Gastrocnemius medialis (tissue), 4 donors: ENCODE measurements at regions not wholly inside any gene's neighbourhood (a gene's known extent, or its start where the extent isn't known, plus 50 kb on each side); places are given as distances from the start of the nearest gene placed in this dataset.

Experiments
- CTCF ChIP-seq, 5 experiments: fragments of 450-650 bp in 3 of 5; fragments of 200-600 bp in 2 of 5; sonication (generic) in 2 of 5; IDR thresholded peaks in 4 of 5; conservative IDR thresholded peaks in 1 of 5; 1 replicate in 4 of 5; 2 replicates in 1 of 5; pipeline ENCODE4 v1.5.1; 2016 to 2019; ENCODE audit warnings: antibody characterized with exemption in 5 of 5, mild to moderate bottlenecking in 3 of 5, moderate library complexity in 3 of 5
- POLR2A ChIP-seq, 2 donors: fragments of 450-650 bp; IDR thresholded peaks; one replicate each; pipeline ENCODE4 v1.6.1; 2017; ENCODE audit warnings: antibody characterized with exemption in 2 of 2, mild to moderate bottlenecking in 2 of 2, moderate library complexity in 2 of 2

- TF ChIP-seq POLR2A (IDR thresholded peaks at IDR 0.05), result no peak
- TF ChIP-seq CTCF (IDR thresholded peaks at IDR 0.05 in 4 of 5, conservative IDR thresholded peaks at IDR 0.05 in 1 of 5), result no peak
These were observed 224.4 kb upstream of the SESN3 start for GRCh38 chr11:95455228-95455970.
